ENCODE measurements at regions not wholly inside any gene's neighbourhood (a gene's known extent, or its start where the extent isn't known, plus 50 kb on each side); places are given as distances from the start of the nearest gene placed in this dataset.

DNA sequence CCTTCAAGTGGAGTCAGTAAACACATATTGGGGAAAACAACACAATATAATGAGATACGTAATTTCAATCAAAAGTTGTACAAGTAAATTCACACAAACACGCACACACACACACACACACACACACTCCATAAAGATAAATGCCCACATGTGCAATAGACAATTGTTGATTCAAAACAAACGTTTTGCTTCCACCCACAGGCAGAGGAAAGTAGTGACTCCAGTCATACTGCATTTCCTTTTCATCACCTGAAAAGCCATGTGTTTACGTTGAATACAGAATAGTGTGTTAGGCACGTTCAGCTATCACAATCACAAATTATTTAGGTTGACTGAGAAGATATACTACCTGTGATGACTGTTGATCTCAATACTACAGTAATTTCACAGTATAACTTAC is 443.8 kb upstream of the MANEA start:
- Histone ChIP-seq H2BK5ac (ENCODE audit: low read depth, low read length, poor library complexity, severe bottlenecking) (no peak overlapping the region), H3K27ac (ENCODE audit: insufficient read depth, low read length) (no peak overlapping the region), H2AK9ac (replicated peaks; ENCODE audit: low read depth, low read length, poor library complexity) (no peak overlapping the region), H2AFZ (replicated peaks; ENCODE audit: low read length, poor library complexity) (no peak overlapping the region), H2BK120ac (ENCODE audit: low read depth, low read length) (no peak overlapping the region), H4K5ac (ENCODE audit: low read depth, low read length) (no peak overlapping the region), H3K4me1 (ENCODE audit: control insufficient read depth, insufficient read depth, low read length) (no peaks in the 10 kb centered on the region), H3K56ac (ENCODE audit: extremely low read depth, insufficient read depth, low read length) (no peak overlapping the region), H3K9me3 (ENCODE audit: control insufficient read depth, insufficient read depth, low read length) (no peaks in the 10 kb centered on the region), H4K91ac (ENCODE audit: insufficient read depth, low read depth, low read length) (no peak overlapping the region), H2AK5ac (ENCODE audit: low read depth, low read length) (no peak overlapping the region), H3K4ac (ENCODE audit: low read depth, low read length) (no peak overlapping the region), H3K9ac (ENCODE audit: low read depth, low read length) (no peak overlapping the region), H3K14ac (replicated peaks; ENCODE audit: low read depth, low read length) (no peak overlapping the region), H3K4me2 (ENCODE audit: low read depth, low read length) (no peak overlapping the region), H3K23ac (ENCODE audit: low read depth, low read length) (no peak overlapping the region), H3K27me3 (ENCODE audit: control insufficient read depth, insufficient read depth, low read length) (no peaks in the 10 kb centered on the region), H4K8ac (ENCODE audit: low read depth in 2 of 2, low read length in 2 of 2) (no peak overlapping the region), H3K36me3 (ENCODE audit: control insufficient read depth, insufficient read depth, low read length) (no peaks in the 10 kb centered on the region), H2BK15ac (ENCODE audit: low read depth, low read length) (no peak overlapping the region), H3K79me1 (ENCODE audit: low read depth in 1 of 2, low read length in 2 of 2) (no peaks in the 10 kb centered on the region), H2BK20ac (ENCODE audit: low read depth, low read length) (no peak overlapping the region), H3K4me3 (ENCODE audit: insufficient read depth, low read depth, low read length) (no peak overlapping the region), H3K9me1 (ENCODE audit: insufficient read depth, low read length) (no peaks in the 10 kb centered on the region), H3K18ac (ENCODE audit: low read depth, low read length) (no peak overlapping the region), H4K20me1 (ENCODE audit: insufficient read depth, low read length) (no peaks in the 10 kb centered on the region)
- WGBS, 2 experiments (ENCODE audit: extremely low coverage in 2 of 2, insufficient read length in 1 of 2): no CpG with 5 or more reads among the region's 5 CpGs
- in situ Hi-C loops (cut with MboI; ENCODE audit: low sequenced_read_pairs) (no loop called here), dilution Hi-C loops (cut with HindIII; ENCODE audit: low sequenced_read_pairs, unreplicated experiment) (no loop called here), intact Hi-C loops (cut with micrococcal nuclease) (no loop called here)
- DNase-seq: peak; percentile 8
- no TSS peak for BruUV-seq (replicated peaks)
- ATAC-seq (ENCODE audit: low read depth): no peak
- CTCF ChIA-PET: no interaction called here
- POLR2A ChIA-PET (ENCODE audit: unreplicated experiment): no interaction called here
- TF ChIP-seq MAZ (IDR thresholded peaks at IDR 0.05; ENCODE audit: borderline replicate concordance, low read depth, low read length): no peak
- no peak for TF ChIP-seq MXI1 (IDR thresholded peaks at IDR 0.05; ENCODE audit: borderline replicate concordance, low read depth, low read length)
- TF ChIP-seq, protein P1, sequence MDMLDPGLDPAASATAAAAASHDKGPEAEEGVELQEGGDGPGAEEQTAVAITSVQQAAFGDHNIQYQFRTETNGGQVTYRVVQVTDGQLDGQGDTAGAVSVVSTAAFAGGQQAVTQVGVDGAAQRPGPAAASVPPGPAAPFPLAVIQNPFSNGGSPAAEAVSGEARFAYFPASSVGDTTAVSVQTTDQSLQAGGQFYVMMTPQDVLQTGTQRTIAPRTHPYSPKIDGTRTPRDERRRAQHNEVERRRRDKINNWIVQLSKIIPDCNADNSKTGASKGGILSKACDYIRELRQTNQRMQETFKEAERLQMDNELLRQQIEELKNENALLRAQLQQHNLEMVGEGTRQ (IDR thresholded peaks at IDR 0.05; ENCODE audit: low read depth, low read length): no peak
- no peak for TF ChIP-seq POLR2A (IDR thresholded peaks at IDR 0.05; ENCODE audit: low read depth, low read length)
- no peak for TF ChIP-seq CTCF (conservative IDR thresholded peaks at IDR 0.05; ENCODE audit: low read depth, low read length)
- no peak for TF ChIP-seq MAFK (IDR thresholded peaks at IDR 0.05; ENCODE audit: low read depth, low read length)
- no peak for TF ChIP-seq NFE2L2 (IDR thresholded peaks at IDR 0.05; ENCODE audit: low read depth, low read length)
- TF ChIP-seq, protein P2, sequence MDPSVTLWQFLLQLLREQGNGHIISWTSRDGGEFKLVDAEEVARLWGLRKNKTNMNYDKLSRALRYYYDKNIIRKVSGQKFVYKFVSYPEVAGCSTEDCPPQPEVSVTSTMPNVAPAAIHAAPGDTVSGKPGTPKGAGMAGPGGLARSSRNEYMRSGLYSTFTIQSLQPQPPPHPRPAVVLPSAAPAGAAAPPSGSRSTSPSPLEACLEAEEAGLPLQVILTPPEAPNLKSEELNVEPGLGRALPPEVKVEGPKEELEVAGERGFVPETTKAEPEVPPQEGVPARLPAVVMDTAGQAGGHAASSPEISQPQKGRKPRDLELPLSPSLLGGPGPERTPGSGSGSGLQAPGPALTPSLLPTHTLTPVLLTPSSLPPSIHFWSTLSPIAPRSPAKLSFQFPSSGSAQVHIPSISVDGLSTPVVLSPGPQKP (IDR thresholded peaks at IDR 0.05; ENCODE audit: borderline replicate concordance, low read depth, low read length): no peak
- TF ChIP-seq FOS (IDR thresholded peaks at IDR 0.05; ENCODE audit: low read depth, low read length): no peak
- TF ChIP-seq CEBPB (IDR thresholded peaks at IDR 0.05; ENCODE audit: low read depth, low read length): no peak
- TF ChIP-seq CHD1 (IDR thresholded peaks at IDR 0.05; ENCODE audit: low read depth, low read length): no peak
- no peak for TF ChIP-seq BHLHE40 (IDR thresholded peaks at IDR 0.05; ENCODE audit: low read depth, low read length)
- TF ChIP-seq SMC3 (IDR thresholded peaks at IDR 0.05; ENCODE audit: low read depth, low read length): no peak

Measured in IMR-90 (cell line).